IPS-18c (cell line): ENCODE measurements at regions not wholly inside any gene's neighbourhood (a gene's known extent, or its start where the extent isn't known, plus 50 kb on each side); places are given as distances from the start of the nearest gene placed in this dataset.

Experiments used
- H3K4me3 ChIP-seq: 2 replicates; pipeline ENCODE4 v1.7.0; 2013; ENCODE audit warnings: low read depth, mild to moderate bottlenecking, low read length, moderate library complexity; ENCODE audit not compliant: insufficient read depth
- H3K9me3 ChIP-seq: one replicate; pipeline ENCODE4 v1.6.1; 2013; ENCODE audit warnings: mild to moderate bottlenecking, low read length, moderate library complexity; ENCODE audit not compliant: control insufficient read depth, insufficient read depth

DNA sequence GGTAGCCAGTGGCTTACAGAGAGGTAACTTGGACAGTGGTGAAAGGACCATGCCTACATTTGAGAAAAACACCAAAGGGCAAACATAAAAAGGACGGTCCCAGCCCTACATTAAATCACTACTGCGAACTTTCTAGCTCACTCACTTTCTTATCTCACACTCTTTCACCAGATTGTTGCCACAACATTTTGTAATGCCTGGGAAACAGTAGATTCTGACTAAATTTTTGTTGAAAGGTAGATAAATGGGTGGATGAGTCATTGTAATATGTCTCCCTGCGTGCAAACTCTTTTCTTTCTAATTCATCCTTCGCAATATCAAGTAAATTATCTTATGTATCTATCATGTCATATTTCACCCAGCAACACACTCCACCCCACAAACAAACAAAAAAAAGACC, 192.2 kb downstream of the IRS1 start:
- Histone ChIP-seq H3K9me3 (no peaks in the 10 kb centered on the region), H3K4me3 (no peak overlapping the region)

DNA sequence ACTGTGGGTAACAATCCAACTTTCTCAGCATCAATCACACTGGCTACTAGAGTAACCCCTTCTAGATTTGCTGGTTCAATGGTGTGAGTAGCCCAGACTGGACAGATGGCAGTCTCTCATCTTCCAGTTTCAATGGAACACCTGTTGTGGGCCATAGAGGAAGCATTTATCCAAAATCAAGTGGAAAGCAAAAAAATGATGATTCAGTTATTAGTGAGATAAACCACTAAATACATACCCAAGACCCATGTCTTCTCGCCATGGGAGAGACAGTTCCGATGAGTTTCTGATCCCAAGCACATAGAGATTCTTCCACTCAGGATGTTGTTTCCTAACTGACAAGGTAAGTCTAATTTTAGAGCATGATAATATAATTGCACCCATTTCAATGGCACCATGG, 194.0 kb downstream of the IRS1 start:
- H3K9me3 ChIP-seq: no peaks in the 10 kb centered on the region

DNA sequence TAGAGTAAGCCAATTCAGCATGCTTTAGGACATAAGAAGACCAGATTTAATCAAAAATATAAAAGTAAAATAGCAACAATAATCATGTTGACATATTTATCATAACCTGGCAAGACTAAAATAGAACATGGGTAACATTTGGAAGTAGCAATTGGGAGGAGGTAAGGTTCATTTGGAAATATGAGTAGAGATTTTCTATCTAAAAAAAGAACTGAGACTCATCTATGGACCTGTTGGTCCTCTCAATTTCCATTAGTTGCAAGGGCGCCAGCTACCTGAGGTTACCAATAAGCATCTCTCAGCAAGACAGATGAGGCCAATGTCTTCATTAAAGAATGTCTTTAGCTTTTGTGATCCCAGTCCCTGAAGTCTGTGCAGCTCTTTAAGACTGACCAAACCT, 196.0 kb downstream of the IRS1 start:
- H3K4me3 ChIP-seq: no peak overlapping the region

More for the DNA sequence above, 194.0 kb downstream of the IRS1 start:
- H3K4me3 ChIP-seq: no peak overlapping the region

DNA sequence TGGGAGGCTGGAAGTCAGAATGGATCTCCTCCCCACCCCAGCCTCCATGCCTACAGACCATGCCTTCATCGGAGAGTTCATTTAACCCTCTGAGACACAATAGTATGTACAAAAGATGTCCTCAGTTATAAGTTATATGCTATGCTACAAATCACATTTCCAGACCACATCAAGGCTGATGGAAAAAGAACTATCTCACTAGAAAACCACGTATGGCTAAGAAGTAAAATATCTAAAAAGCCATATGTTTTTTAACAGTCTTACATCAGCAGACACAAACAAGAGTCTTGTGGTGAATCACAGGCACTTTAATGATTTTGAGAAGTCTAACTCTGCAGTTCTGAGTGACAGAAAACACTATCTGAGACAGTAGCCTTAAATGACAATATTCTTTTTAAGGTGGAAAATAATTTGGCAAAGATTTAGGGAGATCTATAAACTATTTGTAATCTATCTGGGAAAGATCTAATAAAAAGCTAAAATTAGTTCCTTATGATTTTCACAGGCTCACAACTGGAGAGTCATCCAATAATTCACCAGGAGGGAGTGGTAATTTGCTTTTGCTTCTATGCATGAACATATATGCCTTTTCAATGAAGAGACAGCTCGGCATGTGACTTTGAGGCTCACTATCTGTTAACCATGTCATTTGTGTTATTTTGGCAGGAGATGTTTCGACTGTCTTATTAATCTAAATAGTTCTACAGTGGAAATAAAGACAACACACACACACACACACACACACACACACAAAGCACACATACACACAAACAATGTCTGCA, 197.5 kb downstream of the IRS1 start:
- H3K4me3 ChIP-seq: no peak overlapping the region
- no peaks in the 10 kb centered on the region for H3K9me3 ChIP-seq

More for the DNA sequence above, 196.0 kb downstream of the IRS1 start:
- no peaks in the 10 kb centered on the region for H3K9me3 ChIP-seq

DNA sequence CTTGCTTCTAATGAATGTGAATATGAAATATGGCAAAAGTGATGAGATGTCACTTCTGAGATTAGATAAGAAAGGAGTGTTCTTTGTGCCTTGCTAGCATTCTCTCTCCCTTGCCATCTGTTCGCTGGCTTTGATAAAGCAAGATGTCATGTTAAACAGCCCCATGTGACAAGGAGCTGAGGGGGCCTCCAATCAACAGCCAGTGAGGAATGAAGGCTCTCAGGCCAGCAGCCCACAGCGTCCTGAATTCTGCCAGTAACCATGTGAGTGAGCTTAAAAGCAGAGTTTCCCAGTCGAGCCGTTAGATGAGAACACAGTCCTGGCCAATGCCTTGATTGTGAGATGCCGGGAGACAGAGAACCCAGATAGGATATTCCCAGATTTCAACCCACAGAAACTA, 198.8 kb downstream of the IRS1 start:
- Histone ChIP-seq H3K4me3 (no peak overlapping the region), H3K9me3 (no peaks in the 10 kb centered on the region)

DNA sequence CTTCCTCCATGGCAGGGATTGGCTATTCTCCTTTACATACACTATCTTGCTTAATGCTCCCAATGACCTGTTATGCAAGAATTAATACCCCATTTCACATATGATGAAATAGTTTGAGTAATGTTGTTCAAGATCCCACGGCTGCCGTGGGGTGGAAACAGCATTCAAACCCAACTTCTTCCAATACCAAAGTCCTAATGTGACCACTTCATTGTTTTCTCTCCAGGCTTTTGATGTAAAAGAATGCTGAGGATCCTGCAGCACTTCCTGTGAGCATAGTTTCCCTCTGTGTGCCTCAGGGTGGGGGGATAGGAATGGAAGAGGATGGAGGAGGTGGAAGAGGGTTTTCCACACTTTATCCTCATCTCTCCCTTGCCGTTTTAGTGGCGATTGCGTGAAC, 199.4 kb downstream of the IRS1 start:
- H3K4me3 ChIP-seq: no peak overlapping the region

DNA sequence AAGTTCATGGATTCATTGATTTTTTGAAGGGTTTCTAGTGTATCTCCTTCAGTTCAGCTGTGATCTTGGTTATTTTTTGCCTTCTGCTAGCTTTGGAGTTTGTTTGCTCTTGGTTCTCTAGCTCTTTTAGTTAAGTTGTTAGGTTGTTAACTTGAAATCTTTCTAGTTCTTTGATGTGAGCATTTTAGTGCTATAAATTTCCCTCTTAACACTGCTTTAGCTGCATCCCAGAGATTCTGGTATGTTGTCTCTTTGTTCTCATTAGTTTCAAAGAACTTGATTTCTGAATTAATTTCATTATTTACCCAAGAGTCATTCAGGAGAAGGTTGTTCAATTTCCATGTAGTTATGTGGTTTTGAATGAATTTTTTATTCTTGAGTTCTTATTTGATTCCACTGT, 210.6 kb downstream of the IRS1 start:
- peaks cover 3% of the 10 kb centered on the region for H3K9me3 ChIP-seq
- no peak overlapping the region for H3K4me3 ChIP-seq

More for the DNA sequence above, 199.4 kb downstream of the IRS1 start:
- no peaks in the 10 kb centered on the region for H3K9me3 ChIP-seq

DNA sequence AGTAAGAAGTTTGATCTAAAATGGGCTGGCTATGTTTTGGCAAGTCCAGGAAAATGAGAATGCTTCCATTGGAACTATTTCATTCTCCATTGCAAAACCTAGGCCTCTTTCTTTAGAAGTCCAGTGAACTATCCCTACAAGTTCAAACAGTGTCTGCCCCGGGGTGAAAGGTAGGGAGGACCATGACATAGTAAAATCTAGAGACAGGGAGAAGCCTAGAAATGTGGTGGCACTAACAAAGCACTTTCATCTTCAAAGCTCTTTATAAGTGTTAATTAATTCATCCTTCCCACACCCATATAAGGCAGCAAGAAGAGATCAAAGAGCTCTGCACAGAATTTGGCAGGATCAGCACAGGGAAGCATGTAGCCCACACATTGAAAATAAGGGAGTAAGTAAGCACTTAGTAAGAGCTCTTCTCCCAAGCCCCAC, 214.5 kb downstream of the IRS1 start:
- H3K9me3 ChIP-seq: no peaks in the 10 kb centered on the region
- H3K4me3 ChIP-seq: no peak overlapping the region

DNA sequence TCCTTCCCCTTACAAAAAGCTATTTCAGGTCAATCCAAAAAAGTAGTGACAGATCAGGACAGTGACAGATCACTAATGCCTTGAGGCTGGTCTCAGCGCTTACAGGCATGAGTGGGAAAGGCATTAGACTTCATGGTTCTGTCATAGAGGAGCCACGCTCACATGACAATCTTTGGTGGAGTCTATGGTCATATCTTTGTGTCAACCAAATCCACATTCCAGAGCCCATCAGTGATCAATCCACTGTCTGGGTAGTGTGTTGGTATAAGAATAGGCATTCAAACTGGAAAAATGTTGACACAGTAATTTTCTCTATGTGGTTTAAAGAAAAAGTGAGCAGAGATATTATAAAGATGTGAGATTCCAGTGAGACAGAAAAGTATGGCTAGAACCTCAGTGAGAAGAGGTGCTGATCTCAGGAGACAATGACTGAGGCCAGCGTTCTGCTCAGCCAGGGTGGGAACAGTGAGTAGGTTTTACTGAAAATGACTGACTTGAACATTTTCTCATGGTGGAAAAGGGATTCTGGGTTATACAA, 215.0 kb downstream of the IRS1 start:
- no peak overlapping the region for H3K4me3 ChIP-seq
- H3K9me3 ChIP-seq: no peaks in the 10 kb centered on the region

DNA sequence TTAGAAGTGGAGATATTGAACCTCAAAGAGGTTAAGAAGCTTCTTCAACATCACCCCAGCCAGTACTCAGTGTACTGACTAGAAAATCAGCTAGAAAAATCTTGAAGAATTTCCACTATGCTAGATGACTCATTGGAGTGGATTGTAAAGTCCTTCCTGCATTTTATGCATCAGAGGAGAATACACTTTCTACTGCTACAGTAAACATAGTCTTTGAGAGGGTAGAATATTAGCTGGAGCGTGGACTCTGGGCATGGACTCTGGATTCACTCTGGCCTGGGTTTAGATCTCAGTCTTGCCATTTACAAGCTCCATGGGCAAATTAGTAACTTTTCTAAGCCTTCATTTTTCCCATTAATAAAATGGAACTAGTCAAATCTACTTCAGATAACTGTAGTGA, 215.9 kb downstream of the IRS1 start:
- H3K9me3 ChIP-seq: no peaks in the 10 kb centered on the region

DNA sequence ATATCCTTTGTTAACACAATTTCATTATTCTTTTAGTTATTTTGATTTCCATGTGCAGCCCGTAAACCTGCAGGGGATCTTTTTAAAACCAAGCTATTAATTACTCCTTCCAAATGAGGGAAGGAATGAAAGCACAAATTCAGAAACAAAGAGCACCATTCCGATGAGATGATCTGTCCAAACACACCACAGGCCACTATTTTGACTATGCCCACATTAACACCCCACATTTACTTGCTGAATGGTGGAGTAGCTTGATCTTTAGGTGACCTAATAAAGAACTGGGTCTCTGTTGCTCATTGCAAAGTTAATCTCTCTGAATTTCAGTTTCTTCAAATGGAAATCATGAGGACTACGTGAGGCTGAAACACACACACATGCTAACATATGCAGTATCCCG, 218.0 kb downstream of the IRS1 start:
- Histone ChIP-seq H3K4me3 (no peak overlapping the region), H3K9me3 (no peaks in the 10 kb centered on the region)

More for the DNA sequence above, 215.9 kb downstream of the IRS1 start:
- H3K4me3 ChIP-seq: no peak overlapping the region

DNA sequence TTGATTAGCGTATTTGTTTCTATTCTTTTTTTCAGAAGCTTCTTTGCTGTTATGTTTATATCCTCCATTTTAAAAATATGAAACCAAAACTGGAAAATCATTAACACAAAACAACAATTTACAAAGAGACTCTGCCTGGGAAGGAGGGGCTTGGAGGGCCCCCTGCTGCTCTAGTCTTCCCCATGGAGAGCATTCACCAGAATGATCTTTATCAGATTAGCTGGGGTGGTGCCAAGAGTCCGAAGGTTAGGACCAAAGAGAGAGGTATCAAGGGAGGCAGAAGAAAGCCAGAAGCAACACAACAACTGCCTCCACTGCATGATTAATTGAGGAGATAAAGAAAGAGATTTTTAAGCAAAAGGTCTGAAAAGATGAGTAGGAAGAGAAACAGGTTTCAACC, 218.6 kb downstream of the IRS1 start:
- Histone ChIP-seq H3K4me3 (no peak overlapping the region), H3K9me3 (no peaks in the 10 kb centered on the region)

DNA sequence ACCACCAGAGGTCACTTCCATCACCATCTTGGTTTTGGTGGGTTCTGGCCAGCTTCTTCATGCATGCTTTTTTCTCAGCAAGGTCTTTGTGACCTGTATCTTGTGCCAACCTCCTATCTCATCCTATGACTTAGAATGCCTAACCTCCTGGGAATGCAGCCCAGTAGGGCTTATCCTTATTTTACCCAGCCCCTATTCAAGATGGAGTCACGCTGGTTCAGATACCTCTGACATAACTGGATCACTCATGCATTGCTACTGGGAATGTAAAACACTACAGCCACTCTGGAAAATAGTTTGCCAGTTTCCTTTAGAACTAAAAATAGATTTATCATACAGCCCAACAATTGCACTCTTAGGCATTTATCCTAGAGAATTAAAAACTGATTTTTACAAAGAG, 219.2 kb downstream of the IRS1 start:
- no peak overlapping the region for H3K4me3 ChIP-seq

DNA sequence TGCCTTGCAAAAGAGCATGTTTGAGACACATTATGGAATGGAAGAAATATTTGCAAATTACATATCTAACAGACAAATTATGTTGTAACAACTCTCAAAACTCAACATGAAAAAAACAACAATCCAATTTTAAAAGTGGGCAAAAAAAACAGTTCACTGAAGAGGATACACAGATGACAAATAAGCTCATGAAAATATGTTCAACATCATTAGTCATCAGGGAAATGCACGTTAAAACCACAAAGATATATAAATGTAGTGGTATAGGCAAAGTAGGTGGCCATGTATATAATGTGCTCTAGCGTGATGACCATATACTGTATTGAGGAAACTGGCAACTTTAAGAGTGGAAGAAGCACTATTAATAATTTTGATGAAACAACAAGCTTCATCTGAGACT, 220.1 kb downstream of the IRS1 start:
- H3K4me3 ChIP-seq: no peak overlapping the region
- H3K9me3 ChIP-seq: no peaks in the 10 kb centered on the region

More for the DNA sequence above, 219.2 kb downstream of the IRS1 start:
- H3K9me3 ChIP-seq: no peaks in the 10 kb centered on the region

DNA sequence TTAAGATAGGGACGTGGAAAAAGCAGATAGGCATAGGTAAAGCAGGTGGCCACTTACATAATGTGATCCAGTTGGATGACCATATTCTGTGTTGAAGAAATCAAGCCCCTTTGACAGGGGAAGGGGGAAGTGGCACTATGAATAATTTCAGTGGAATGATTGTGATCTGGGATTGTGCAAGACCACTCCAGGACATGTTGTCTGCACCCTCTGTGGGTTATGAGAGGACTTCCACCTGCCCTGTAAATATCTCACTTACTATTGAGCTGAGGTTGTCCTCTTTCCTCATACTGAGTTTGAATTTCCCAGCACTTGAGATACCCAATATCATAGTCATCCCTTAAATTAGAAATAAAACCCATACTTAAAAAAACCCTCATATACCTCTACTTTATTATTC, 220.7 kb downstream of the IRS1 start:
- no peak overlapping the region for H3K4me3 ChIP-seq
- H3K9me3 ChIP-seq: no peaks in the 10 kb centered on the region

DNA sequence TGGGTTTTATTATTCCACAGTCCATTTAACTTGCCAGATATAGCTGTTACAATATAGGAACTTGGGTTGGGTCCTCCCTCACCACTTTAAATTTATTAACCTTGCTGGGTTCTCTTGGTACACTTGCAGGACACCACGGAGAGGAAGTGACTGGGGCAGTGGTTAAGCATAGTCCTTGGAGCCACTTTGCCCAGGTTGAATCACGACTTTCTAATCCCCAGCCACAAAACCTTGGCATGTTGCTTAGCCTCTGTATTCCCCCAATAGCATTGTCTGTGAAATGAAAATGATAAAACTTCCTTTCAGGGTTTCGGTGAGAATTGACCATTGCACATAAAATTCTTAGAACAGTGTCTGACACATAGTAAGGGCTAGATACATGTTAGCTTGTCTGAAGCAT, 221.2 kb downstream of the IRS1 start:
- Histone ChIP-seq H3K4me3 (no peak overlapping the region), H3K9me3 (no peaks in the 10 kb centered on the region)

DNA sequence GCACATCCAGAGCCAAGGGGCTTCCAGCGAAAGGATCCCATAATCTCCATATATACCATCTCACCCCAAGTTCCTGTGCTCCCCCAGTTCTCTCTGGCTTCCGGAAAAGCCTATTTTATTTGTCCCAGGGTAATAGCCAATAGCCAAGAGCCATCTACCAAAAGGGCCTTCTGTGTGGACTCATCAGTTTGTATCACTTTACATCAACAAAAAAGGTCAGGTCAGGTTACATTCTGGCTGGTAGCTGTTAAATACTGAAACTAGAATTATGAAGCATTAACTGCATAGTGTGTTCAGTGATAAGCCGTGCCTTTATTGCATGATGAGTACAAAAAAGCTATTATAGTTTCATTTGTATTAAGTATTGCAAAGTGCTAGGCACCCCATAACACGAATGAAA, 223.7 kb downstream of the IRS1 start:
- Histone ChIP-seq H3K4me3 (no peak overlapping the region), H3K9me3 (no peaks in the 10 kb centered on the region)

DNA sequence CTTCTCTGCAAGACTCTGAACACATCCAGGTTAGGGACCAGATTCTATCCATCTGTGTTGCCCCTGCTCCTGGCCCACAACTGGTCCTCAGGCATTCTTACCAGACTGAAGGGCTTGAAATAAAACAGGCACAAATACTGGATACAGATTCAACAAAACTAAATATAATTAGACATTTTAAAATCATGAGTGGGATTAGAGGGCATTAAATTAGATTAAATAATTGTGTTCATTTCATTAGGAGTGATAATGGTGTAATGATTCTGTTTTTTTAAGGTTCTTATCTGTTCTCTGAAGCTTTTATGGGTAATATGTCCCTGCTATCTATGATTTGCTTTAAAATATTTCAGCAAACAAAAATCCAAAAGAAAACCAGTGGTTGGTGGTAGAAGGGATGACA, 226.5 kb downstream of the IRS1 start:
- Histone ChIP-seq H3K4me3 (no peak overlapping the region), H3K9me3 (no peaks in the 10 kb centered on the region)

DNA sequence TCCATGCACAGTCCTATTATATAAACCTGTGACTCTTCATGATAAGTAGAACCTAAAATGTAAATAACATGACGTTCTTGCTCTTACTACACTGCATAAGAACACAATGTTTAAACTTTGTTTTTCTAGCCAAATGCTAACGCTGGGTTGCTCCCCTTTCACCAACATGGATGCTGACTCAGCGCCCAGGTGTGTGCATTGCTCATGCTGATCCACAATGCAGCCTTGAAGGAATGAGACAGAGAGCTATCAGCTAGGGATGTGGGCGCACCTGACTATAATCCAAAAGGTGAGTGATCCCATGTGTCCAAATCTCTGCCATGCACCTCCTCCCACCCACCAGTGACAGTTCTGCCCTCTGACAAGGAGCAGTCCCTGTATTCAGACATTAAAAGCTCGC, 235.0 kb downstream of the IRS1 start:
- Histone ChIP-seq H3K4me3 (no peak overlapping the region), H3K9me3 (no peaks in the 10 kb centered on the region)
